ENCODE measurements at regions not wholly inside any gene's neighbourhood (a gene's known extent, or its start where the extent isn't known, plus 50 kb on each side); places are given as distances from the start of the nearest gene placed in this dataset.

DNA sequence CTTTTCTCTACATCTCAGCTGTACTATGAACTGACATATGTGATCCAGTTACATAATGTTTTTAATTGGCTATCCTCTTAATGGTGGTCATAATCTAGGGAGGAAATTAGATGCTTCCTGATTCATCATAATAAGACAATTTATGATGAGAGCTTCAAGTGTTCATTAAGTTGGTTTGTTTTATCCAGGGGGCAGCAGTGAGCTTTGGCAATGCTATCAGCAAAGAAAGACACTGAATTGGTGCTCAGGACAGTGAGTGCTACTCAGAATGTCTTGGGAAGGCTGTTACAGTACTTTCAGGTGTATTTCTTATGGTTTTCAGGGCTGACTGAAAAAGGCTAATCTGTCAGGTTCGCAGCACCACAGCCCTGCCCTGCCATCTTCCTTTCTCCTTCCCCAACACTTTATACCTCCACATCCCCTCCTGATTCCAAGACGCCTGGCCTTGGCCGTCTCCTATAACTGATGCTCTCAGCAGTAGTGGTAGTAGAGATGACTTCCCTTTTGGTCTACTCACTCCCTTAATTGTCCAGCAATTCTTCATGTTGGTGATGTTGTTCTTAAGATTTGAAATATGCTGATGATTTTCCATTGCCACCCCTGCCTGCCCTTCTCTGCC lies 67.0 kb upstream of the TNFAIP3 start:
- peak overlapping the region; percentile 87 for H3K27ac ChIP-seq
- H3K36me3 ChIP-seq = no peaks in the 10 kb centered on the region
- H3K4me1 ChIP-seq (ENCODE audit: low read depth) = peaks cover 25% of the 10 kb centered on the region
- no peak overlapping the region for H3K4me3 ChIP-seq
- no peaks in the 10 kb centered on the region for H3K27me3 ChIP-seq
- DNase-seq (ENCODE audit: low read depth in 1 of 2, low spot score in 1 of 2) = peak; percentile 33 to 80
- TF ChIP-seq, protein P1, sequence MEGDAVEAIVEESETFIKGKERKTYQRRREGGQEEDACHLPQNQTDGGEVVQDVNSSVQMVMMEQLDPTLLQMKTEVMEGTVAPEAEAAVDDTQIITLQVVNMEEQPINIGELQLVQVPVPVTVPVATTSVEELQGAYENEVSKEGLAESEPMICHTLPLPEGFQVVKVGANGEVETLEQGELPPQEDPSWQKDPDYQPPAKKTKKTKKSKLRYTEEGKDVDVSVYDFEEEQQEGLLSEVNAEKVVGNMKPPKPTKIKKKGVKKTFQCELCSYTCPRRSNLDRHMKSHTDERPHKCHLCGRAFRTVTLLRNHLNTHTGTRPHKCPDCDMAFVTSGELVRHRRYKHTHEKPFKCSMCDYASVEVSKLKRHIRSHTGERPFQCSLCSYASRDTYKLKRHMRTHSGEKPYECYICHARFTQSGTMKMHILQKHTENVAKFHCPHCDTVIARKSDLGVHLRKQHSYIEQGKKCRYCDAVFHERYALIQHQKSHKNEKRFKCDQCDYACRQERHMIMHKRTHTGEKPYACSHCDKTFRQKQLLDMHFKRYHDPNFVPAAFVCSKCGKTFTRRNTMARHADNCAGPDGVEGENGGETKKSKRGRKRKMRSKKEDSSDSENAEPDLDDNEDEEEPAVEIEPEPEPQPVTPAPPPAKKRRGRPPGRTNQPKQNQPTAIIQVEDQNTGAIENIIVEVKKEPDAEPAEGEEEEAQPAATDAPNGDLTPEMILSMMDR (IDR thresholded peaks at IDR 0.05; ENCODE audit: low read depth, low read length) = peak; percentile 66
- no peaks in the 10 kb centered on the region for H3K9me3 ChIP-seq (ENCODE audit: low read depth)

DNA sequence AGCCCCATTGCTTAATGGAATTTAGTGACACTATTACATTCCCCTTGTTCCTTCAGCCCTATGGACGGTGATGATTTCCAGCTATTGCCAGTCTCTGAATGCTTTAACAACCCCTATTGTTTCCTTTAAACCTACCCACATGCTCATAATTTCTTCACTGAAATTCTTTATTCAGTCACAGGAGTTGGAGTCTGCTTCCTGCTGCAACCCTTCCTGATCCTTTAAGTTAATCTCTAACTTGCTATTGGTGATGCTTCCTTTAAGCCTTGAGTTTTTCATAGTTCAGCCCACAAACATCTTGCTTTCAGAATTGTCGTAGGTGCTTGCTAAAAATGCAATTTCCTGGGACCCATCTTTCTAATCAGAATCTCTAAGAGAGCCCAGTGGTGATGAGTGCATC lies 66.3 kb upstream of the TNFAIP3 start:
- no peaks in the 10 kb centered on the region for H3K27me3 ChIP-seq
- TF ChIP-seq, protein P1 (IDR thresholded peaks at IDR 0.05; ENCODE audit: low read depth, low read length) = no peak

DNA sequence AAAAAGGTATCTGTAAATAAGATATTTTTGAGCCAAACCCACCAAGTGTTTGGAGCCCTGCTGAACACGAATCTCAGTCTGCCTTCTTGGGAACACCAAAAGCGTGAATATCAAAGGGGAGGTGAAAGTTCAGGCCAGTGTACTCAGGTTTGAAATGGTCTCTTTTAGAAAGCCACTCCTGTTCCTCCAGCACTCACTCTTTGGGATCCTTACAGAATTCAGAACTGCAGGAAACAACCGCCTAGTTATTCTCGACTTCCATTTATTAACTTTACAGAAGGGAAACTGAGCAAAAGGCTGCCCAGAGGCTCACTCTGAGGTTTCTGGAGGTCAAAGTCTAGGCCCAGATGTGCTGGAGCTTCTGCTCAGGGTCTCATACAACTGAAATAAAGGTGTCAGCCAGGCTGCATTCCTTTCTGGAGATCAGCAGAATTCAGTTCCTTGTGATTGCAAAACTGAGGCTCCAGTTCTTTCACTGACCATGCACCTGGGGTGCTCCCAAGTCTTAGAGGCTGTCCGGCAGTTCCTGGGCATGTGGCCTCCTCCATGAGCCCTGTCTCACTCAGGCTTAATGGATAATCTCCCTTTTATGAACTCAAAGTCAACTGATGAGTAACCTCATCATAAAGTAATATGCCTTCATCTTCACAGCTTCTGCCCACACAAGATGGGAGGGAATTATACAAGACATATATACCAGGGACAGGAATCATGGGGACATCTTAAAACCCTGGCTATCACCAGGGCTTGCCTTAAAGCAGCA lies 65.5 kb upstream of the TNFAIP3 start:
- Histone ChIP-seq H3K4me1 (ENCODE audit: low read depth) (peaks cover 32% of the 10 kb centered on the region), H3K27me3 (no peaks in the 10 kb centered on the region), H3K4me3 (no peak overlapping the region), H3K36me3 (no peaks in the 10 kb centered on the region), H3K9me3 (ENCODE audit: low read depth) (no peaks in the 10 kb centered on the region), H3K27ac (peak overlapping the region; percentile 87)
- TF ChIP-seq, protein P1 (IDR thresholded peaks at IDR 0.05; ENCODE audit: low read depth, low read length) = no peak
- DNase-seq (ENCODE audit: low read depth in 1 of 2, low spot score in 1 of 2) = peak in 1 of 2 donors; percentile 33

More for the DNA sequence above, 66.3 kb upstream of the TNFAIP3 start:
- peak overlapping the region; percentile 87 for H3K27ac ChIP-seq
- no peak overlapping the region for H3K4me3 ChIP-seq
- no peaks in the 10 kb centered on the region for H3K9me3 ChIP-seq (ENCODE audit: low read depth)
- peaks cover 32% of the 10 kb centered on the region for H3K4me1 ChIP-seq (ENCODE audit: low read depth)
- DNase-seq (ENCODE audit: low read depth in 1 of 2, low spot score in 1 of 2) = no peak
- H3K36me3 ChIP-seq = no peaks in the 10 kb centered on the region

DNA sequence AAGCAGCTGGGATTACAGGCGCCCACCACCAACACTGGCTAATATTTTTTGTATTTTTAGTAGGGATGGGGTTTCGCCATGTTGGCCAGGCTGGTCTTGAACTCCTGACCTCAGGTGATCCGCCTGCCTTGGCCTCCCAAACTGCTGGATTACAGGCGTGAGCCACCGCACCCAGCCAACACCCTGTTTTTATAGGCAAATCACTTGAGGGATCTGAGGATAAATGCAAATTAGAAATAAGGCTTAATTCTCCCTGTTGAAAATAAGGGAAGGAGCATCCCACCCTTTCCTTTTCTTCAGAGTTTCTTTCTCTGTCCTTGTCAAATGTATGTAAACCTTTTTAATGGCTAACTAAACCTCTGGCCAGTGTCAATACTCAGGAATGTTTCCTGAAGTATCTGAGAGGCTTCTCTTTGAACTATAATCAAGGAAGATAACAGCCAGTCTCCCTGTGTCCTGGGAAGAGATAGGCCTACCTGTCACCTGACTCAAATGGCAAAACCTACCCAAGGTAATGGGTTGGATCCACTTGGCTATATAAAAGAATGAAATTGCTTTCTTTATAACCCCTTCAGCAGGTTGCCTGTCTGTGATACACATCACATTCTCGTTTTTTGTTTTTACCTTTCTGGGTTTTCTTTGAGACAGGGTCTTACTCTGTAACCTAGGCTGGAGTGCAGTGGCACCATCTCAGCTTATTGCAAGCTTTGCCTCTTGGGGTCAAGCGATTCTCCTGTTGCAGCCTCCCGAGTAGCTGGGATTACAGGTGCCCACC lies 64.5 kb upstream of the TNFAIP3 start:
- H3K9me3 ChIP-seq (ENCODE audit: low read depth) = no peaks in the 10 kb centered on the region
- DNase-seq (ENCODE audit: low read depth in 1 of 2, low spot score in 1 of 2) = peak in 1 of 2 donors; percentile 34
- no peaks in the 10 kb centered on the region for H3K36me3 ChIP-seq
- H3K27ac ChIP-seq = peak overlapping the region; percentile 87
- no peak overlapping the region for H3K4me3 ChIP-seq
- H3K4me1 ChIP-seq (ENCODE audit: low read depth) = peaks cover 32% of the 10 kb centered on the region
- TF ChIP-seq, protein P1 (IDR thresholded peaks at IDR 0.05; ENCODE audit: low read depth, low read length) = no peak
- no peaks in the 10 kb centered on the region for H3K27me3 ChIP-seq

DNA sequence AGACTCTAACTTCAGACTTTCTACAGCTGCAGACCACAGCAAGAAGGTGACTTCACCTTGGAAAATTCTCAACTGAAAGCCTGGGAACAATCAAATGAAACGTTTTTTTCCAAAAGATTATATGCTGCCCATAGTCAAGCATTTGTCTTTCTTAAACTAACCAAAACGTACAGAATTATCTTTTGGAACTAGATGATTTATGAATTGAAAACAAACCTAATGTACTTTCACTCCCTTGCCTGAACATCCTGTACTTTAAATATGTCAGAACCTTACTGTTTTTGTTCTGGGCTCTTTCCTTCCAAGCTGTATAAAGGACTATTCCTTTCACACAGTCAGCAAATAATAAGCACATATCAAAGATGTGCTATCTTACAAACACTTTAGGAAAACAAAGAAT lies 62.4 kb upstream of the TNFAIP3 start:
- no peaks in the 10 kb centered on the region for H3K9me3 ChIP-seq (ENCODE audit: low read depth)
- no peak for DNase-seq (ENCODE audit: low read depth in 1 of 2, low spot score in 1 of 2)

More for the DNA sequence above, 62.4 kb upstream of the TNFAIP3 start:
- H3K4me3 ChIP-seq = no peak overlapping the region
- peaks cover 44% of the 10 kb centered on the region for H3K4me1 ChIP-seq (ENCODE audit: low read depth)
- TF ChIP-seq, protein P1 (IDR thresholded peaks at IDR 0.05; ENCODE audit: low read depth, low read length) = no peak
- H3K27me3 ChIP-seq = no peaks in the 10 kb centered on the region
- H3K27ac ChIP-seq = peak overlapping the region; percentile 49
- H3K36me3 ChIP-seq = no peaks in the 10 kb centered on the region

Measured in cardiac muscle cell (in vitro differentiated cells and primary cell).